ENCODE measurements at regions not wholly inside any gene's neighbourhood (a gene's known extent, or its start where the extent isn't known, plus 50 kb on each side); places are given as distances from the start of the nearest gene placed in this dataset.

GRCh38 chr1:21349693-21350092, 59.4 kb upstream of the ECE1 start:
- no peak for ATAC-seq
- TF ChIP-seq ZNF70 (CRISPR knock-in tag; IDR thresholded peaks at IDR 0.05) (no peak), ZFP3 (CRISPR knock-in tag; IDR thresholded peaks at IDR 0.05) (no peak), CREB5 (CRISPR knock-in tag; IDR thresholded peaks at IDR 0.05; ENCODE audit: low read depth) (no peak), ARNTL (CRISPR knock-in tag; IDR thresholded peaks at IDR 0.05; ENCODE audit: borderline replicate concordance, low read depth) (no peak), POU6F1 (CRISPR knock-in tag; IDR thresholded peaks at IDR 0.05; ENCODE audit: borderline replicate concordance, low read depth) (no peak), GLIS3 (CRISPR knock-in tag; IDR thresholded peaks at IDR 0.05) (no peak), TCF4 (CRISPR knock-in tag; IDR thresholded peaks at IDR 0.05; ENCODE audit: borderline replicate concordance) (no peak), RARB (CRISPR knock-in tag; IDR thresholded peaks at IDR 0.05) (no peak), ZNF565 (CRISPR knock-in tag; conservative IDR thresholded peaks at IDR 0.05; ENCODE audit: low read depth) (no peak), ZNF8 (CRISPR knock-in tag; IDR thresholded peaks at IDR 0.05) (no peak), PATZ1 (CRISPR knock-in tag; IDR thresholded peaks at IDR 0.05; ENCODE audit: borderline replicate concordance) (no peak)

- ATAC-seq: no peak
Measured at GRCh38 chr1:21347072-21347581, 56.9 kb upstream of the ECE1 start.

GRCh38 chr1:21346365-21347071, 56.3 kb upstream of the ECE1 start:
- no peak for ATAC-seq
- TF ChIP-seq ZFP3 (CRISPR knock-in tag; IDR thresholded peaks at IDR 0.05) (no peak), SNAI2 (CRISPR knock-in tag; IDR thresholded peaks at IDR 0.05) (no peak), OSR1 (CRISPR knock-in tag; IDR thresholded peaks at IDR 0.05) (no peak), CREB5 (CRISPR knock-in tag; IDR thresholded peaks at IDR 0.05; ENCODE audit: low read depth) (no peak), RARB (CRISPR knock-in tag; IDR thresholded peaks at IDR 0.05) (no peak), POU6F1 (CRISPR knock-in tag; IDR thresholded peaks at IDR 0.05; ENCODE audit: borderline replicate concordance, low read depth) (no peak), TCF4 (CRISPR knock-in tag; IDR thresholded peaks at IDR 0.05; ENCODE audit: borderline replicate concordance) (no peak), ZNF8 (CRISPR knock-in tag; IDR thresholded peaks at IDR 0.05) (no peak), ESRRG (CRISPR knock-in tag; IDR thresholded peaks at IDR 0.05) (no peak), ISL1 (CRISPR knock-in tag; IDR thresholded peaks at IDR 0.05) (no peak), CSRNP3 (CRISPR knock-in tag; IDR thresholded peaks at IDR 0.05) (no peak), ZC3H10 (CRISPR knock-in tag; IDR thresholded peaks at IDR 0.05) (no peak), CSDC2 (CRISPR knock-in tag; IDR thresholded peaks at IDR 0.05) (no peak), ZFP30 (CRISPR knock-in tag; IDR thresholded peaks at IDR 0.05) (no peak), ARNTL (CRISPR knock-in tag; IDR thresholded peaks at IDR 0.05; ENCODE audit: borderline replicate concordance, low read depth) (no peak)

More at GRCh38 chr1:21347072-21347581, 56.9 kb upstream of the ECE1 start:
- TF ChIP-seq ZFP3 (CRISPR knock-in tag; IDR thresholded peaks at IDR 0.05): peak; percentile 94
- no peak for TF ChIP-seq GLIS3 (CRISPR knock-in tag; IDR thresholded peaks at IDR 0.05)

Data from SK-N-SH treated with all-trans-retinoic acid at 6 μM for 48 hours (cell line).